Fibroblast of mammary gland (primary cell): ENCODE measurements at regions not wholly inside any gene's neighbourhood (a gene's known extent, or its start where the extent isn't known, plus 50 kb on each side); places are given as distances from the start of the nearest gene placed in this dataset.

Source experiments
- DNase-seq: peaks from one replicate; pipeline ENCODE4 v3.0.0-alpha.2; 2010; ENCODE audit warnings: low read depth
- H3K4me3 ChIP-seq: 2 replicates; pipeline ENCODE4 v1.5.1; 2011; ENCODE audit warnings: low read depth, mild to moderate bottlenecking, low read length, moderate library complexity; ENCODE audit not compliant: control insufficient read depth
- TF ChIP-seq, protein P1 (sequence below): conservative IDR thresholded peaks from 2 replicates; pipeline ENCODE4 v1.5.1; 2011; ENCODE audit warnings: low read depth, low read length, inconsistent platforms; ENCODE audit not compliant: control insufficient read depth, insufficient read depth

GRCh38 chr5:39523821-39524220 lies 99.0 kb upstream of the DAB2 start:
- TF ChIP-seq, protein P1, sequence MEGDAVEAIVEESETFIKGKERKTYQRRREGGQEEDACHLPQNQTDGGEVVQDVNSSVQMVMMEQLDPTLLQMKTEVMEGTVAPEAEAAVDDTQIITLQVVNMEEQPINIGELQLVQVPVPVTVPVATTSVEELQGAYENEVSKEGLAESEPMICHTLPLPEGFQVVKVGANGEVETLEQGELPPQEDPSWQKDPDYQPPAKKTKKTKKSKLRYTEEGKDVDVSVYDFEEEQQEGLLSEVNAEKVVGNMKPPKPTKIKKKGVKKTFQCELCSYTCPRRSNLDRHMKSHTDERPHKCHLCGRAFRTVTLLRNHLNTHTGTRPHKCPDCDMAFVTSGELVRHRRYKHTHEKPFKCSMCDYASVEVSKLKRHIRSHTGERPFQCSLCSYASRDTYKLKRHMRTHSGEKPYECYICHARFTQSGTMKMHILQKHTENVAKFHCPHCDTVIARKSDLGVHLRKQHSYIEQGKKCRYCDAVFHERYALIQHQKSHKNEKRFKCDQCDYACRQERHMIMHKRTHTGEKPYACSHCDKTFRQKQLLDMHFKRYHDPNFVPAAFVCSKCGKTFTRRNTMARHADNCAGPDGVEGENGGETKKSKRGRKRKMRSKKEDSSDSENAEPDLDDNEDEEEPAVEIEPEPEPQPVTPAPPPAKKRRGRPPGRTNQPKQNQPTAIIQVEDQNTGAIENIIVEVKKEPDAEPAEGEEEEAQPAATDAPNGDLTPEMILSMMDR = no peak
- H3K4me3 ChIP-seq = no peak overlapping the region
- peak; percentile 61 for DNase-seq

DNA sequence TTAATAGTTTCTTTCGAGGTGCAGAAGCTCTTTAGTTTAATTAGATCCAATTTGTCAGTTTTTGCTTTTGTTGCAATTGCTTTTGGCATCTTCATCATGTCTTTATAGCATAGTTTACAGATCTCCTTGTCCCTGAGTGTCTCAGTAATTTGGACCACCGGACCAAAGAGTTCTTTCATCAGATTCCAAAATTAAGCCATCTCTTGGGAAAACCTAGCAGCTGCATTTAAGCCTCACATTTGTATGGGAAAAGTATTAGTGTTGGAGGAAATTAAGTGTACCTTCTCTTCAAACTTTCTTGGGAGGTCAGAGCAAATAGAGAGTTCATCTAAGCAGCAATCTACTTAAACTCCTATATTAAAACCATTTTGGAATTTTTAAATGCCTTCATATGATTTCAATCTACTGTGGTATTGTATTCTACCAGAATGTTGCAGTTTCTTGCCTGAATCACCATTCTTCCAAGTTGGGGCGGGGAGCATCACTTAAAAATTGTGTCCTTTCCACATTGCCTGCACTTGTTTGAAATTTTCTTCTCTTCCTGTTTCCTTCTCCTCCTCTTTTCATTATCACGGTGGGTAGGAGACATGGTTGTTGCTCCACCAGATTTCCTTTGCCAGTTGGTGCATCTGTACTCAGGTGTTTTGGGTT lies 97.3 kb upstream of the DAB2 start:
- no peak overlapping the region for H3K4me3 ChIP-seq
- DNase-seq = no peak
- TF ChIP-seq, protein P1 = no peak

DNA sequence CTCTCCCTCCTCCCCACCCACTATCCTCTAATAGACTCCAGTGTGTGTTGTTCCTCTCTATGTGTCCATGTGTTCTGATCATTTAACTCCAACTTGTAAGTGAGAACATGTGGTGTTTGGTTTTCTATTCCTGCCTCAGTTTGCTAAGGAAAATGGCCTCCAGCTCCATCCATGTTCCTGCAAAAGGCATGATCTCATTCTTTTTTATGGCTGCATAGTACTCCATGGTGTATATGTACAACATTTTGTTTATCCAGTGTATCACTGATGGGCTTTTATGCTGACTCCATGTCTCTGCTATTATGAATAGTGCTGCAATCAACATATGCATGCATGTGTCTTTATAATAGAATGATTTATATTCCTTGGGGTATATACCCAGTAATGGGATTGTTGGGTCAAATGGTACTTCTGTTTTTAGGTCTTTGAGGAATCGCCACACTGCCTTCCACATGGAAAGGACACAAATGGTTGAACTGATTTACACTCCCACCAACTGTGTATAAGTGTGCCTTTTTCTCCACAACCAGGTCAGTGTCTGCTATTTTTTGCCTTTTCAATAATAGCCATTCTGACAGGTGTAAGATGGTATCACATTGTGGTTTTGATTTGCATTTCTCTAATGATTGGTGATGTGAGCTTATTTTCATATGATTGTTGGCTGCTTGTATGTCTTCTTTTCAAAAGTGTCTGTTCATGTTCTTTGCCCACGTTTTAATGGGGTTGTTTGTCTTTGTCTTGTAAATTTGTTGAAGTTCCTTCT lies 96.5 kb upstream of the DAB2 start:
- DNase-seq = no peak
- TF ChIP-seq, protein P1 = no peak
- no peak overlapping the region for H3K4me3 ChIP-seq

GRCh38 chr5:39520232-39520572 lies 95.4 kb upstream of the DAB2 start:
- peak; percentile 92 for DNase-seq
- H3K4me3 ChIP-seq = no peak overlapping the region
- TF ChIP-seq, protein P1 = no peak

DNA sequence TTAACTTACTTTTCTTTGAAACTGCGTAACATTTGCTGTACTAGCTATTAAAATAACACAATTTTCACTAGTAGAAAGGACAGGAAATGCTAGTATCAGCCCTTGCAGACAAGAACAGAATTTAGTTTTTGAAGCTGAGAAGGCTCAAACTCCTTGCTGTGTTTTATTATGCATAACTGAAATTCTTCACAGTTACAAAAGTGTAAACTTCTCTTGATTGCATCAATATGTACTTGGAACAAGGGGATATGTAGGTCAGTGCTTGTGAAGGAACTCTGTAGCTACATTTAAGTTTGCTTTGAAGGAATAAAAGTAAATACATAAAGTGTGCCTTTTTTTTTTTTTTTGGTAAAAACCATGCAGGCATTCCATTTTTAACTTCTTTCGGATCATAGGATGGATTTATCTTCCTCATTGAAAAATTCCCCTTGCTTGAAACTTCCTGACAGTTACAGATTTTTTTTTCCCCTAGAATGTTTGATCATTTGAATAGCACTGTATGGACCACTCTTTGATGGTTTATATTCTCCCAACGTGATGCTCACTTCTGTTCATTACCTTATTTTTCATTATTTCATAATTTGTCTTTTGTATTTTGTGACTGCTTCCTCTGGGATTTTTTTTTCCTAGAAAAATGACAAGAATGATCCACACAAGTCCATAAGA lies 94.9 kb upstream of the DAB2 start:
- no peak overlapping the region for H3K4me3 ChIP-seq
- TF ChIP-seq, protein P1 = no peak

GRCh38 chr5:39519079-39519478 lies 94.3 kb upstream of the DAB2 start:
- H3K4me3 ChIP-seq = no peak overlapping the region
- DNase-seq = no peak
- TF ChIP-seq, protein P1 = no peak

More for the DNA sequence above, 94.9 kb upstream of the DAB2 start:
- DNase-seq = peak; percentile 52
